Right lobe of liver (tissue), 6 donors: ENCODE measurements at regions not wholly inside any gene's neighbourhood (a gene's known extent, or its start where the extent isn't known, plus 50 kb on each side); places are given as distances from the start of the nearest gene placed in this dataset.

ENCODE experiments used
- ATAC-seq, 4 donors: fragments of 200-7000 bp; cut with Tn5 transposase; one replicate each; pipeline ENCODE4 v1.9.1; 2020; ENCODE audit warnings: mild to moderate bottlenecking in 4 of 4, moderate library complexity in 4 of 4
- DNase-seq, 3 donors: peaks; one replicate each; pipeline ENCODE4 v3.0.0-alpha.2; 2020
- H3K27ac ChIP-seq, 3 donors: fragments of 200-600 bp; one replicate each; pipeline ENCODE4 v1.8.0; 2022
- H3K27me3 ChIP-seq, 2 donors: fragments of 200-600 bp; one replicate each; pipeline ENCODE4 v1.8.0; 2022
- H3K36me3 ChIP-seq, 4 donors: fragments of 200-600 bp; sonication (generic) in 1 of 4; one replicate each; pipeline versions ENCODE4 v1.5.1 to v1.8.0; 2017 to 2022; ENCODE audit warnings: control low read depth in 1 of 4
- H3K4me1 ChIP-seq, 4 donors: fragments of 200-600 bp; sonication (generic) in 1 of 4; one replicate each; pipeline versions ENCODE4 v1.5.1 to v1.8.0; 2017 to 2022; ENCODE audit warnings: control low read depth in 1 of 4
- H3K4me3 ChIP-seq, 3 donors: fragments of 200-600 bp; one replicate each; pipeline ENCODE4 v1.8.0; 2022
- H3K9me3 ChIP-seq, 4 donors: fragments of 200-600 bp; sonication (generic) in 1 of 4; one replicate each; pipeline versions ENCODE4 v1.5.1 to v1.8.0; 2017 to 2022; ENCODE audit warnings: control low read depth in 1 of 4
- POLR2A ChIP-seq: fragments of 450-650 bp; IDR thresholded peaks from one replicate; pipeline ENCODE4 v1.6.1; 2017; ENCODE audit warnings: antibody characterized with exemption, mild to moderate bottlenecking
- WGBS: methylation state at CpG from one replicate; pipeline ENCODE4 v1.1.6; 2018; ENCODE audit warnings: low coverage, low lambda C conversion rate; ENCODE audit not compliant: insufficient coverage; ENCODE audit errors: missing lambda C conversion rate; 5-methylcytosine and 5-hydroxymethylcytosine counted together
- intact Hi-C, 2 donors: fragments of 100-400 bp; cut with DNase I; formaldehyde crosslinking; loops; one replicate each; pipeline versions ENCODE4 v1.11.2 to v1.14.1; 2022
- TF ChIP-seq, protein P1 (sequence below), 4 donors: fragments of 200-600 bp in 3 of 4; fragments of 450-650 bp in 1 of 4; IDR thresholded peaks; one replicate each; pipeline versions ENCODE4 v1.5.1 to v1.8.0; 2016 to 2022; ENCODE audit warnings: antibody characterized with exemption in 4 of 4, mild to moderate bottlenecking in 2 of 4
- donor health status: DM: no; HTN: yes; CAD: no.
- donor health status: DM: no; HTN: no; CAD: no.
- donor health status: DM: no; HTN: no; CAD: no.
- donor health status: DM: no; HTN: yes; CAD: no.
- donor health status: DM: no; HTN: yes; CAD: no.

DNA sequence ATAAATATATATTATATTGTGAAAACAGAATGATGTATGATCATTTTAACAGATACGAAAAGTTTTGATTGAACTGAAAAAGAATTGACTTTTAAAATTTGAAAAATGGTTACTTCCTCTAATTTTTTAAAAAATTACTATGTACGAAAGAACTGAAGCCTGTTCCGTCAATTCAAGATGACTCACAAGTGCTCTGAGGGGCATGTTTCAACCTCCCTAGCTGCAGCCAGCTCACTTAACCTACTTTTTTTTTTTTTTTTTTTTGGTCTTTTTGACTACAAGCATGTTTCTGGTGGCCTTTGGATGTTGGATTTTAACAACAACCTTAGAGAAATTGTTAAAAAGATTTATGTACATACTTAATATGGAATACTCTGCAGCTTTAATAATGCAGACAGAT is 1139.3 kb downstream of the DIAPH3 start:
- ATAC-seq = no peak
- 58% methylated on average over 3 of the region's 3 CpGs for WGBS
- Histone ChIP-seq H3K4me3 (no peak overlapping the region), H3K27me3 (no peaks in the 10 kb centered on the region), H3K27ac (no peak overlapping the region), H3K9me3 (no peaks in the 10 kb centered on the region), H3K4me1 (no peaks in the 10 kb centered on the region), H3K36me3 (no peaks in the 10 kb centered on the region)
- intact Hi-C loops = no loop called here
- DNase-seq = no peak
- no peak for TF ChIP-seq POLR2A
- TF ChIP-seq, protein P1, sequence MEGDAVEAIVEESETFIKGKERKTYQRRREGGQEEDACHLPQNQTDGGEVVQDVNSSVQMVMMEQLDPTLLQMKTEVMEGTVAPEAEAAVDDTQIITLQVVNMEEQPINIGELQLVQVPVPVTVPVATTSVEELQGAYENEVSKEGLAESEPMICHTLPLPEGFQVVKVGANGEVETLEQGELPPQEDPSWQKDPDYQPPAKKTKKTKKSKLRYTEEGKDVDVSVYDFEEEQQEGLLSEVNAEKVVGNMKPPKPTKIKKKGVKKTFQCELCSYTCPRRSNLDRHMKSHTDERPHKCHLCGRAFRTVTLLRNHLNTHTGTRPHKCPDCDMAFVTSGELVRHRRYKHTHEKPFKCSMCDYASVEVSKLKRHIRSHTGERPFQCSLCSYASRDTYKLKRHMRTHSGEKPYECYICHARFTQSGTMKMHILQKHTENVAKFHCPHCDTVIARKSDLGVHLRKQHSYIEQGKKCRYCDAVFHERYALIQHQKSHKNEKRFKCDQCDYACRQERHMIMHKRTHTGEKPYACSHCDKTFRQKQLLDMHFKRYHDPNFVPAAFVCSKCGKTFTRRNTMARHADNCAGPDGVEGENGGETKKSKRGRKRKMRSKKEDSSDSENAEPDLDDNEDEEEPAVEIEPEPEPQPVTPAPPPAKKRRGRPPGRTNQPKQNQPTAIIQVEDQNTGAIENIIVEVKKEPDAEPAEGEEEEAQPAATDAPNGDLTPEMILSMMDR (IDR thresholded peaks at IDR 0.05) = no peak

DNA sequence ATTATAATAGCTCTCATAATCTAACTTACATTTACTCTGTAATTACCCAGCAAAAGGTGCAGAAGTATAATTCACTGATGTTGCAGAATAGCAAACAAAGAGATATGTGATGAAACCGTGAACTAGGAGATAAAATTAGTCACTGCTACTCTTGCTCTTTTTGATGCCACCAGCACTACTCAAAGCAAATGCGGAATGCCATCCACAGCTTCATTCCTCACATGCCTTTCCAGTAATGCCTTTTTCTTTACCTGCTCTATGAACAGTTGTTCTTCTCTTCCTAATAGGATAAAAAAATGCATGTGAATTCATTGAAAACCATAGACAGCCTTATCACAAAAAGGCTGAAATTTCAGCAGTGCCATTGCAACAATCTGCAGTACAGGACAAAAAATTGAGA is 1129.5 kb downstream of the DIAPH3 start:
- ATAC-seq (no peak), DNase-seq (no peak)
- Histone ChIP-seq H3K27ac (no peak overlapping the region), H3K27me3 (no peaks in the 10 kb centered on the region), H3K4me3 (no peak overlapping the region), H3K9me3 (no peaks in the 10 kb centered on the region), H3K4me1 (no peaks in the 10 kb centered on the region), H3K36me3 (no peaks in the 10 kb centered on the region)
- TF ChIP-seq POLR2A = no peak
- TF ChIP-seq, protein P1 (IDR thresholded peaks at IDR 0.05) = no peak
- 57% methylated on average over 2 of the region's 2 CpGs for WGBS
- intact Hi-C loops = no loop called here

DNA sequence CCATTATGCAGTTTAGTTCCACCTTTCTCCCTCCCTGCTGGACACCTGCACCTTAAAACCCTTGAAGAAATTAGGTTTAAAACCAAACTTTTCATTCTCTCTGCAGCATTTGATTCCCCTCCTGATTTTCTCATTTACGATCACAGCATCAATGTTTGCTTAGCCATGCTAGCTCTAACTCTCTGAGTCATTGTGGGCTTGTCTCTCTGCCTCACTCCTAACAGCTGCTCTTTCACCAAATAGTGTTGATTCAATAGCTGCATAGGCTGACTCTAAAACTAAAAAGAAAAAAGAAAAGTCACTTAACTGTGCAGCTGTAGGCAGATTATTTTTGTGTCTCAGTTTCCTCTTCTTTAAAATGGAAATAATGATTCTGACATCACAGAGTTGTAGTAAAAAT is 1124.9 kb downstream of the DIAPH3 start:
- no peaks in the 10 kb centered on the region for H3K36me3 ChIP-seq
- DNase-seq = no peak
- 68% methylated on average over 1 of the region's 1 CpG for WGBS

DNA sequence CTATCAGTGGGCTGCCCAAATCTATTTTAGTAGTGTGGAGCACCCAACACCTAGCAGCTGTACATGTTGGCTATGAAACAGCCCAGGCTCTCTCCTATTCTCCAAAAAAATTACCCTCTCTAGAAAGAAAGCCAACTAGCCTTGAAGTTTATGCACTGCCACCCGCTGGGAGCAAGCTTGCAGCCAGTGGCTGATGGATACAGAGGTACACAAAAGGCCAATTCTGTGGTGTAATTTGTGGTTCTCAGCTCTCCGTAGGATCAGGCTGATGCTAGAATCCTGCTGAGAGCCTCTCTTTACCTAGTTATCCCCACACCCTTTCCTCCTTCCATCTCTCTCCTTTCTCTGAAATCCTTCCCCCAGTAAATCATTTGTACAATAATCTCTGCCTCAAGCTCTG is 1120.7 kb downstream of the DIAPH3 start:
- H3K27ac ChIP-seq = no peak overlapping the region
- H3K9me3 ChIP-seq = no peaks in the 10 kb centered on the region
- H3K27me3 ChIP-seq = no peaks in the 10 kb centered on the region
- H3K36me3 ChIP-seq = no peaks in the 10 kb centered on the region
- WGBS = 57% methylated on average over 1 of the region's 2 CpGs
- TF ChIP-seq, protein P1 (IDR thresholded peaks at IDR 0.05) = no peak
- no peak for TF ChIP-seq POLR2A
- ATAC-seq (no peak), DNase-seq (no peak)
- no peak overlapping the region for H3K4me3 ChIP-seq
- H3K4me1 ChIP-seq = no peaks in the 10 kb centered on the region
- intact Hi-C loops = no loop called here

More for the DNA sequence above, 1124.9 kb downstream of the DIAPH3 start:
- no peak for ATAC-seq
- Histone ChIP-seq H3K4me3 (no peak overlapping the region), H3K4me1 (no peaks in the 10 kb centered on the region), H3K9me3 (no peaks in the 10 kb centered on the region), H3K27me3 (no peaks in the 10 kb centered on the region), H3K27ac (no peak overlapping the region)
- TF ChIP-seq POLR2A = no peak
- TF ChIP-seq, protein P1 (IDR thresholded peaks at IDR 0.05) = no peak
- intact Hi-C loops = no loop called here

DNA sequence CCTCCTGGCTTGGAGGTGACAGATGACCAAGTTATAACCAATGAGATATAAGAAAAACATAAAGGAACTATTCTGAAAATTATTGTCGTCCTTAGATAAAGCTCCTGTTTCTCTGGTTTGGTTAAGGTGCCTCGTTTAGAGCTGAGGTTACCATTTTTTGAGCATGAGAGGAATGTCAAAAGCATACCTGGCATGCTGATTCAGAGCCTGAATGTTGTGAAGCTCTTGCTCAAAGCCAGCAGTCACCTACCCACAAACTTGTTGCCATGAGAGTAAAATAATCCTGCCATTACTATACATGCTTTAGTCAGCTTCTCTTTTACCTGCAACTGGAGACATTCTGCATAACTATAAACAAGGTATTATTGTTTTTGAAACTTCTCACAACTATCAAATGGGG is 1116.2 kb downstream of the DIAPH3 start:
- WGBS = 51% methylated on average over 2 of the region's 2 CpGs
- intact Hi-C loops = no loop called here
- TF ChIP-seq, protein P1 (IDR thresholded peaks at IDR 0.05) = no peak
- no peak for TF ChIP-seq POLR2A
- ATAC-seq = no peak
- no peaks in the 10 kb centered on the region for H3K27me3 ChIP-seq
- H3K9me3 ChIP-seq = no peaks in the 10 kb centered on the region
- H3K4me1 ChIP-seq = no peaks in the 10 kb centered on the region
- no peak overlapping the region for H3K27ac ChIP-seq
- no peaks in the 10 kb centered on the region for H3K36me3 ChIP-seq
- H3K4me3 ChIP-seq = no peak overlapping the region
- DNase-seq = no peak
